B cell (primary cell): ENCODE measurements at regions not wholly inside any gene's neighbourhood (a gene's known extent, or its start where the extent isn't known, plus 50 kb on each side); places are given as distances from the start of the nearest gene placed in this dataset.

Source experiments
- ATAC-seq: fragments of 200-7000 bp; cut with Tn5 transposase; one replicate; pipeline ENCODE4 v1.10.0; 2021; ENCODE audit warnings: low read depth, mild to moderate bottlenecking, moderate number of reproducible peaks, moderate library complexity
- CTCF ChIA-PET: fragments of 350-600 bp; sonication (Branson Sonifier 250); formaldehyde crosslinking; loops from one replicate; lab custom pipeline; 2021; ENCODE audit warnings: antibody characterized with exemption, inconsistent platforms; lab: Charles Lee
- POLR2A ChIA-PET: fragments of 350-600 bp; sonication (Branson Sonifier 250); formaldehyde crosslinking; loops from one replicate; lab custom pipeline; 2021; ENCODE audit warnings: antibody characterized with exemption; lab: Charles Lee
- DNase-seq: peaks from one replicate; pipeline ENCODE4 v3.0.0; 2013
- H2AFZ ChIP-seq: 2 replicates; pipeline ENCODE4 v1.6.1; 2012; ENCODE audit warnings: mild to moderate bottlenecking, low read depth, low read length; ENCODE audit not compliant: insufficient read depth, poor library complexity, severe bottlenecking
- H3K27ac ChIP-seq, 2 donors: 1 replicate in 1 of 2; 2 replicates in 1 of 2; pipeline ENCODE4 v1.5.1; 2012 to 2013; ENCODE audit warnings: low read length in 2 of 2, mild to moderate bottlenecking in 2 of 2, moderate library complexity in 1 of 2
- H3K27me3 ChIP-seq, 4 experiments: fragments of 200-600 bp in 1 of 4; sonication (generic) in 1 of 4; replicated peaks in 1 of 4; 1 replicate in 2 of 4; 2 replicates in 2 of 4; pipeline versions ENCODE4 v1.6.1 to v1.7.0; 2013 to 2016; ENCODE audit warnings: low read length in 3 of 4, mild to moderate bottlenecking in 2 of 4, mixed read lengths in 1 of 4, moderate library complexity in 1 of 4; ENCODE audit not compliant: insufficient read depth in 4 of 4, control insufficient read depth in 3 of 4; ENCODE audit errors: control extremely low read depth in 1 of 4
- H3K36me3 ChIP-seq, 2 experiments: replicated peaks in 1 of 2; 1 replicate in 1 of 2; 2 replicates in 1 of 2; pipeline versions ENCODE4 v1.6.1 to v1.7.1; 2013; ENCODE audit warnings: low read length in 1 of 2; ENCODE audit not compliant: insufficient read depth in 2 of 2, control insufficient read depth in 1 of 2; ENCODE audit errors: control extremely low read depth in 1 of 2, extremely low read depth in 1 of 2
- H3K4me1 ChIP-seq, 2 donors: fragments of 200-600 bp in 1 of 2; sonication (generic) in 1 of 2; 1 replicate in 1 of 2; 2 replicates in 1 of 2; pipeline versions ENCODE4 v1.5.1 to v1.6.1; 2013 to 2017; ENCODE audit warnings: low read length in 2 of 2; ENCODE audit not compliant: control insufficient read depth in 2 of 2, insufficient read depth in 2 of 2
- H3K4me2 ChIP-seq: replicated peaks from 2 replicates; pipeline ENCODE3; 2012; ENCODE audit warnings: mild to moderate bottlenecking, low read depth, low read length; ENCODE audit not compliant: poor library complexity, severe bottlenecking
- H3K4me3 ChIP-seq, 5 experiments: fragments of 200-600 bp in 1 of 5; sonication (generic) in 1 of 5; 1 replicate in 3 of 5; 2 replicates in 2 of 5; pipeline versions ENCODE4 v1.5.1 to v1.7.0; 2011 to 2016; ENCODE audit warnings: low read length in 4 of 5, mild to moderate bottlenecking in 4 of 5, low read depth in 2 of 5, control low read depth in 1 of 5, moderate library complexity in 1 of 5; ENCODE audit not compliant: insufficient read depth in 1 of 5; ENCODE audit errors: control extremely low read depth in 1 of 5, extremely low read depth in 1 of 5
- H3K79me2 ChIP-seq: fragments of 200-600 bp; sonication (generic); one replicate; pipeline ENCODE4 v1.6.0; 2016; ENCODE audit warnings: low read length; ENCODE audit not compliant: control insufficient read depth, insufficient read depth
- H3K9ac ChIP-seq: fragments of 200-600 bp; sonication (generic); 2 replicates; pipeline ENCODE4 v1.6.1; 2017; ENCODE audit warnings: mild to moderate bottlenecking, low read length, moderate library complexity
- H3K9me3 ChIP-seq, 3 donors: one replicate each; pipeline versions ENCODE4 v1.6.1 to v1.7.1; 2013; ENCODE audit warnings: low read length in 2 of 3; ENCODE audit not compliant: control insufficient read depth in 2 of 3, insufficient read depth in 1 of 3; ENCODE audit errors: control extremely low read depth in 1 of 3
- H4K20me1 ChIP-seq: 2 replicates; pipeline ENCODE4 v1.6.0; 2012; ENCODE audit warnings: mild to moderate bottlenecking, low read length; ENCODE audit not compliant: insufficient read depth, control insufficient read depth, poor library complexity, severe bottlenecking
- H3K27ac Mint-ChIP-seq: one replicate; pipeline ENCODE4 v1.8.0; 2021; ENCODE audit warnings: mixed read lengths
- H3K27me3 Mint-ChIP-seq: one replicate; pipeline ENCODE4 v1.8.0; 2021; ENCODE audit warnings: mixed read lengths
- H3K4me1 Mint-ChIP-seq: one replicate; pipeline ENCODE4 v1.8.0; 2021; ENCODE audit warnings: mixed read lengths
- H3K4me3 Mint-ChIP-seq: one replicate; pipeline ENCODE4 v1.8.0; 2021; ENCODE audit warnings: mixed read lengths
- H3K9me3 Mint-ChIP-seq: one replicate; pipeline ENCODE4 v1.8.0; 2022; ENCODE audit warnings: mixed read lengths; ENCODE audit not compliant: insufficient read depth
- CTCF ChIP-seq: fragments of 200-600 bp; IDR thresholded peaks from one replicate; pipeline ENCODE4 v1.8.0; 2022; ENCODE audit warnings: antibody characterized with exemption, mild to moderate bottlenecking
- EZH2 ChIP-seq: IDR thresholded peaks from 2 replicates; pipeline ENCODE4 v1.6.1; 2012; ENCODE audit warnings: borderline replicate concordance, low read depth, mild to moderate bottlenecking, moderate library complexity, low read length; ENCODE audit not compliant: insufficient read depth, poor library complexity, severe bottlenecking
- WGBS: methylation state at CpG from one replicate; pipeline ENCODE4 v1.1.5; 2013; ENCODE audit warnings: missing lambda C conversion rate; ENCODE audit not compliant: insufficient coverage; 5-methylcytosine and 5-hydroxymethylcytosine counted together
- intact Hi-C: fragments of 100-400 bp; cut with micrococcal nuclease; formaldehyde crosslinking; loops from one replicate; pipeline ENCODE4 v1.10.0; 2022

DNA sequence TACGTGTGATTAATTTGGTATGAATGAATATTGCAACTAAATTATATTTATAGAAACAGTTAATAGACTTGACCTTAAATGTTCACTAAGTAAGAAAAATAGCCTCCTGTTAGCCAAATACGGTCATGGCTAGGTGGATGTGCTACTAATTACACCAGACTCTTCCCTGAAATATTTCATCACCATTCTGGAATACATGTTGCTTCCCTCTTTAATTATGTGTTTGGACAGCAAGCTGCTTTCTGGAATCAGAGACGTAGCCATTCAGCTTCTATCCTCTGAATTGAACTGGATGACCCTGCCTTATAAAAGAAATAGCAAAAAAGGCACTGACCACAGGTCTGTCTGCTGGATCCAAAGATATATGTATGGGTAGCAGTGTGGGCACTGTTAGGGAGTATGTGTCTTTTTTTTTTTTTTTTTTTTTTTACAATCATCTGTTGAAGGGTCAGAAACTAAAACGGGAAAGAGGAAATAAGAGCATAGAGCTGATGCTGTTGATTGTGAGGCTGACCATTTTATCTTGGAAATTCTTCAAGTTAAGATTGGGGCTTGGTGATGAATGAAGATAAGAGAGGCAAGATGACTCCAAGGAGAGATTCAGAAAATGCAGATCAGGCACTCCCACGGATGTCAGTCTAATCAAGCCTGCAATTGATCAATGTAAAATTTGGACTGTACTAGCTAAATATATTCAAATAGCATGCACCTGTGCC is 283.2 kb upstream of the HSF2 start:
- no peaks in the 10 kb centered on the region for H4K20me1 ChIP-seq
- TF ChIP-seq CTCF (no peak), EZH2 (no peak)
- H3K9ac ChIP-seq: no peak overlapping the region
- H3K4me3 ChIP-seq: no peak overlapping the region
- POLR2A ChIA-PET: no interaction called here
- no peaks in the 10 kb centered on the region for H3K36me3 ChIP-seq
- H2AFZ ChIP-seq: no peak overlapping the region
- no peak overlapping the region for H3K4me3 Mint-ChIP-seq
- H3K9me3 ChIP-seq: no peaks in the 10 kb centered on the region
- H3K9me3 Mint-ChIP-seq: no peaks in the 10 kb centered on the region
- H3K27me3 Mint-ChIP-seq: no peaks in the 10 kb centered on the region
- WGBS: 61% methylated on average over 3 of the region's 5 CpGs
- H3K27ac Mint-ChIP-seq: no peak overlapping the region
- no peaks in the 10 kb centered on the region for H3K4me1 ChIP-seq
- ATAC-seq (no peak), DNase-seq (no peak)
- no peaks in the 10 kb centered on the region for H3K27me3 ChIP-seq
- H3K4me1 Mint-ChIP-seq: no peaks in the 10 kb centered on the region
- H3K4me2 ChIP-seq: no peak overlapping the region
- intact Hi-C loops: no loop called here
- no peaks in the 10 kb centered on the region for H3K79me2 ChIP-seq
- CTCF ChIA-PET: interaction anchor here (0.9 kb wide), 1 partner anchor 11 kb away, joined by 3 read pairs; no protein-coding TSS in a partner anchor
- H3K27ac ChIP-seq: no peak overlapping the region

DNA sequence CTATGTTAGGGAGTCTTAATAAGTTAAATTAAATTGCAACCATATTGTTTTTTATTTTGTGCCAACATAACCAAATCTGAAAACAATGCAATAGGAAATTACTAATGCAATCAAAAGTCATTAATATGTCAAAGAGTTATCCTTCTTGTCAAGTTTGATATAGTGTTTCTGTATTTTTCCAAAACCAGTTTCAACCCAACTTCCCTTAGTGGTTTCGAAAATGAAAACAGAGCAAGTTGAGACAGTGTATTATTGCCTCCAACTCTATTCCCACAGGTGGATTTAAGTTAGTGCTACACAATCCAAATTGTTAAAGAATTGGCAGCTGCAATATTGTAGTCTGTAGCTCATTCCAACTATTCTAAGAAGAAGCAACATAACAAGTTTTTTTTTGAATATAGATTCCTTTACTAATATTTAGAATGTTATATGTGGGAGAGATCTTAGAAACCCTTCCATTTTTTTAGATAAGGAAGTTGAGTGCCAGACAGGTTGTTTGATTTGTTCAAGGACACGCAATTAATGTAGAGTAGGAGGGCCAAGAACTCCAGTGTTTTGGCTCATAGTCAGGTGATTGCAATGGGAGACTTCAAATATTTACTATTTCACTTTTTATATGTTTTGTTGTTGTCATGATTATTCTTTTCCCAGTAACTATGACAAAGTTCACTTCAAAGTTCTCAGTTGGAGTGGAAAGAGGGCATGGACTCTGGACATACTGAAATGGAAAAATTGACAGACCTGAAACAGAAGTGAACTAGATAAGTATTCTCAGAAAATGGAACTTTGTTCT is 282.4 kb upstream of the HSF2 start:
- no peak overlapping the region for H3K9ac ChIP-seq
- no peak overlapping the region for H2AFZ ChIP-seq
- H3K4me2 ChIP-seq: no peak overlapping the region
- H4K20me1 ChIP-seq: no peaks in the 10 kb centered on the region
- H3K9me3 Mint-ChIP-seq: no peaks in the 10 kb centered on the region
- TF ChIP-seq CTCF (no peak), EZH2 (no peak)
- intact Hi-C loops: no loop called here
- H3K9me3 ChIP-seq: no peaks in the 10 kb centered on the region
- no peaks in the 10 kb centered on the region for H3K27me3 Mint-ChIP-seq
- DNase-seq: no peak
- no peaks in the 10 kb centered on the region for H3K4me1 ChIP-seq
- CTCF ChIA-PET: interaction anchor here (0.9 kb wide), 1 partner anchor 12 kb away, joined by 3 read pairs; no protein-coding TSS in a partner anchor
- no peak overlapping the region for H3K27ac Mint-ChIP-seq
- no peaks in the 10 kb centered on the region for H3K79me2 ChIP-seq
- H3K27me3 ChIP-seq: no peaks in the 10 kb centered on the region
- no peaks in the 10 kb centered on the region for H3K36me3 ChIP-seq
- H3K27ac ChIP-seq: no peak overlapping the region
- H3K4me3 ChIP-seq: no peak overlapping the region
- ATAC-seq: no peak
- POLR2A ChIA-PET: no interaction called here
- no peaks in the 10 kb centered on the region for H3K4me1 Mint-ChIP-seq
- no CpG with 5 or more reads among the region's 2 CpGs for WGBS
- H3K4me3 Mint-ChIP-seq: no peak overlapping the region
